Panc1 (cell line): ENCODE measurements at regions not wholly inside any gene's neighbourhood (a gene's known extent, or its start where the extent isn't known, plus 50 kb on each side); places are given as distances from the start of the nearest gene placed in this dataset.

Experiments
- ATAC-seq: fragments of 200-7000 bp; cut with Tn5 transposase; 2 replicates; pipeline ENCODE4 v1.9.1; 2020; ENCODE audit warnings: mild to moderate bottlenecking, moderate library complexity
- BruUV-seq: library from RNA; stranded (reverse); fragments of 400-500 nt; replicated peaks from 2 replicates; lab custom pipeline; 2021; lab: Mats Ljungman, UMichigan
- CTCF ChIA-PET: fragments of 300-600 bp; sonication (Branson Sonifier 250); formaldehyde crosslinking; loops from one replicate; lab custom pipeline; 2022; ENCODE audit warnings: antibody characterized with exemption; lab: Charles Lee
- POLR2A ChIA-PET: fragments of 300-600 bp; sonication (Branson Sonifier 250); formaldehyde crosslinking; loops from one replicate; lab custom pipeline; 2022; ENCODE audit warnings: antibody characterized with exemption; lab: Charles Lee
- DNase-seq: peaks from one replicate; pipeline ENCODE4 v3.0.0-alpha.2; 2010; ENCODE audit warnings: low read depth, low spot score
- H3K27ac ChIP-seq: 2 replicates; pipeline ENCODE4 v1.5.1; 2011; ENCODE audit warnings: mild to moderate bottlenecking, low read length, inconsistent platforms
- H3K27me3 ChIP-seq: fragments of 200-500 bp; sonication (Bioruptor generic); 2 replicates; pipeline ENCODE4 v1.6.0; 2014; ENCODE audit warnings: low read length, inconsistent platforms; ENCODE audit not compliant: control insufficient read depth, insufficient read depth
- H3K36me3 ChIP-seq: fragments of 200-500 bp; sonication (Bioruptor generic); 2 replicates; pipeline ENCODE4 v1.5.1; 2014; ENCODE audit warnings: inconsistent platforms, mild to moderate bottlenecking, low read length, moderate library complexity; ENCODE audit not compliant: control insufficient read depth, insufficient read depth
- H3K4me1 ChIP-seq: 2 replicates; pipeline ENCODE4 v1.5.1; 2011; ENCODE audit warnings: inconsistent platforms, mild to moderate bottlenecking, low read length, moderate library complexity; ENCODE audit not compliant: control insufficient read depth, insufficient read depth
- H3K4me3 ChIP-seq, 2 experiments: 2 replicates each; pipeline ENCODE4 v1.5.1; 2011 to 2012; ENCODE audit warnings: low read depth in 2 of 2, low read length in 2 of 2, mild to moderate bottlenecking in 2 of 2, inconsistent platforms in 1 of 2, moderate library complexity in 1 of 2
- H3K9me3 ChIP-seq: fragments of 200-500 bp; sonication (Bioruptor generic); 2 replicates; pipeline ENCODE4 v1.5.1; 2014; ENCODE audit warnings: low read depth, mild to moderate bottlenecking, inconsistent platforms, low read length, moderate library complexity; ENCODE audit not compliant: control insufficient read depth, insufficient read depth
- POLR2AphosphoS5 ChIP-seq: IDR thresholded peaks from 2 replicates; pipeline ENCODE4 v1.6.1; 2012; ENCODE audit warnings: mild to moderate bottlenecking, low read depth, low read length, moderate library complexity
- SIN3A ChIP-seq: IDR thresholded peaks from 2 replicates; pipeline ENCODE4 v1.6.1; 2012; ENCODE audit warnings: low read depth, mild to moderate bottlenecking, low read length, moderate library complexity, borderline replicate concordance; ENCODE audit not compliant: insufficient read depth
- TCF7L2 ChIP-seq: IDR thresholded peaks from 2 replicates; pipeline ENCODE4 v1.6.1; 2011; ENCODE audit warnings: mild to moderate bottlenecking, low read depth, low read length, inconsistent platforms
- in situ Hi-C: cut with HindIII; loops from 2 replicates; pipeline ENCODE4 v1.10.0; 2016; ENCODE audit warnings: low sequenced_read_pairs, low pct_unique_long_range_greater_than_20kb
- intact Hi-C: fragments of 100-400 bp; cut with micrococcal nuclease; formaldehyde crosslinking; loops from one replicate; pipeline ENCODE4 v1.10.0; 2022; ENCODE audit not compliant: unreplicated experiment
- TF ChIP-seq, protein P1 (sequence below), 2 experiments: IDR thresholded peaks; 2 replicates each; pipeline ENCODE4 v1.6.1; 2011 to 2012; ENCODE audit warnings: low read depth in 2 of 2, control low read depth in 1 of 2, low read length in 1 of 2, mild to moderate bottlenecking in 1 of 2, moderate library complexity in 1 of 2; ENCODE audit not compliant: insufficient read depth in 1 of 2
- TF ChIP-seq, protein P2 (sequence below): fragments of 450-650 bp; IDR thresholded peaks from 2 replicates; pipeline ENCODE4 v1.5.1; 2017; ENCODE audit warnings: mild to moderate bottlenecking

GRCh38 chr5:32851559-32852173 lies 140.5 kb downstream of the NPR3 start:
- H3K27ac ChIP-seq = no peak overlapping the region
- ATAC-seq (no peak), DNase-seq (no peak)
- in situ Hi-C loops = no loop called here
- no peaks in the 10 kb centered on the region for H3K9me3 ChIP-seq
- no peak overlapping the region for H3K4me3 ChIP-seq
- no peaks in the 10 kb centered on the region for H3K4me1 ChIP-seq
- no peak for TF ChIP-seq POLR2AphosphoS5
- TF ChIP-seq SIN3A = no peak
- TF ChIP-seq, protein P1, sequence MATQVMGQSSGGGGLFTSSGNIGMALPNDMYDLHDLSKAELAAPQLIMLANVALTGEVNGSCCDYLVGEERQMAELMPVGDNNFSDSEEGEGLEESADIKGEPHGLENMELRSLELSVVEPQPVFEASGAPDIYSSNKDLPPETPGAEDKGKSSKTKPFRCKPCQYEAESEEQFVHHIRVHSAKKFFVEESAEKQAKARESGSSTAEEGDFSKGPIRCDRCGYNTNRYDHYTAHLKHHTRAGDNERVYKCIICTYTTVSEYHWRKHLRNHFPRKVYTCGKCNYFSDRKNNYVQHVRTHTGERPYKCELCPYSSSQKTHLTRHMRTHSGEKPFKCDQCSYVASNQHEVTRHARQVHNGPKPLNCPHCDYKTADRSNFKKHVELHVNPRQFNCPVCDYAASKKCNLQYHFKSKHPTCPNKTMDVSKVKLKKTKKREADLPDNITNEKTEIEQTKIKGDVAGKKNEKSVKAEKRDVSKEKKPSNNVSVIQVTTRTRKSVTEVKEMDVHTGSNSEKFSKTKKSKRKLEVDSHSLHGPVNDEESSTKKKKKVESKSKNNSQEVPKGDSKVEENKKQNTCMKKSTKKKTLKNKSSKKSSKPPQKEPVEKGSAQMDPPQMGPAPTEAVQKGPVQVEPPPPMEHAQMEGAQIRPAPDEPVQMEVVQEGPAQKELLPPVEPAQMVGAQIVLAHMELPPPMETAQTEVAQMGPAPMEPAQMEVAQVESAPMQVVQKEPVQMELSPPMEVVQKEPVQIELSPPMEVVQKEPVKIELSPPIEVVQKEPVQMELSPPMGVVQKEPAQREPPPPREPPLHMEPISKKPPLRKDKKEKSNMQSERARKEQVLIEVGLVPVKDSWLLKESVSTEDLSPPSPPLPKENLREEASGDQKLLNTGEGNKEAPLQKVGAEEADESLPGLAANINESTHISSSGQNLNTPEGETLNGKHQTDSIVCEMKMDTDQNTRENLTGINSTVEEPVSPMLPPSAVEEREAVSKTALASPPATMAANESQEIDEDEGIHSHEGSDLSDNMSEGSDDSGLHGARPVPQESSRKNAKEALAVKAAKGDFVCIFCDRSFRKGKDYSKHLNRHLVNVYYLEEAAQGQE (IDR thresholded peaks at IDR 0.05; ENCODE audit: insufficient read depth in 1 of 2, low read depth in 2 of 2, low read length in 1 of 2) = no peak
- TF ChIP-seq TCF7L2 = no peak
- TF ChIP-seq, protein P2, sequence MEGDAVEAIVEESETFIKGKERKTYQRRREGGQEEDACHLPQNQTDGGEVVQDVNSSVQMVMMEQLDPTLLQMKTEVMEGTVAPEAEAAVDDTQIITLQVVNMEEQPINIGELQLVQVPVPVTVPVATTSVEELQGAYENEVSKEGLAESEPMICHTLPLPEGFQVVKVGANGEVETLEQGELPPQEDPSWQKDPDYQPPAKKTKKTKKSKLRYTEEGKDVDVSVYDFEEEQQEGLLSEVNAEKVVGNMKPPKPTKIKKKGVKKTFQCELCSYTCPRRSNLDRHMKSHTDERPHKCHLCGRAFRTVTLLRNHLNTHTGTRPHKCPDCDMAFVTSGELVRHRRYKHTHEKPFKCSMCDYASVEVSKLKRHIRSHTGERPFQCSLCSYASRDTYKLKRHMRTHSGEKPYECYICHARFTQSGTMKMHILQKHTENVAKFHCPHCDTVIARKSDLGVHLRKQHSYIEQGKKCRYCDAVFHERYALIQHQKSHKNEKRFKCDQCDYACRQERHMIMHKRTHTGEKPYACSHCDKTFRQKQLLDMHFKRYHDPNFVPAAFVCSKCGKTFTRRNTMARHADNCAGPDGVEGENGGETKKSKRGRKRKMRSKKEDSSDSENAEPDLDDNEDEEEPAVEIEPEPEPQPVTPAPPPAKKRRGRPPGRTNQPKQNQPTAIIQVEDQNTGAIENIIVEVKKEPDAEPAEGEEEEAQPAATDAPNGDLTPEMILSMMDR = no peak
- no TSS peak for BruUV-seq
- ChIA-PET CTCF (no interaction called here), POLR2A (no interaction called here)
- H3K27me3 ChIP-seq = no peaks in the 10 kb centered on the region
- intact Hi-C loops = no loop called here
- no peaks in the 10 kb centered on the region for H3K36me3 ChIP-seq

GRCh38 chr5:32852535-32852934 lies 141.4 kb downstream of the NPR3 start:
- CTCF ChIA-PET = no interaction called here
- H3K27ac ChIP-seq = no peak overlapping the region
- intact Hi-C loops (no loop called here), in situ Hi-C loops (no loop called here)
- DNase-seq = peak; percentile 20
- TF ChIP-seq POLR2AphosphoS5 = no peak
- no TSS peak for BruUV-seq
- no peak overlapping the region for H3K4me3 ChIP-seq
- ATAC-seq = no peak
- POLR2A ChIA-PET = no interaction called here
- H3K36me3 ChIP-seq = no peaks in the 10 kb centered on the region
- no peaks in the 10 kb centered on the region for H3K9me3 ChIP-seq
- H3K27me3 ChIP-seq = no peaks in the 10 kb centered on the region
- H3K4me1 ChIP-seq = no peaks in the 10 kb centered on the region

- POLR2A ChIA-PET = no interaction called here
- H3K27me3 ChIP-seq = no peaks in the 10 kb centered on the region
- intact Hi-C loops (no loop called here), in situ Hi-C loops (no loop called here)
- no peak overlapping the region for H3K27ac ChIP-seq
- H3K4me3 ChIP-seq = no peak overlapping the region
- no peaks in the 10 kb centered on the region for H3K4me1 ChIP-seq
- CTCF ChIA-PET = interaction anchor here (0.6 kb wide), 1 partner anchor 7 kb away, joined by 4 read pairs; no protein-coding TSS in a partner anchor
- ATAC-seq = no peak
- TF ChIP-seq TCF7L2 (no peak), POLR2AphosphoS5 (no peak), SIN3A (no peak)
- TF ChIP-seq, protein P2 = no peak
- TF ChIP-seq, protein P1 (IDR thresholded peaks at IDR 0.05; ENCODE audit: insufficient read depth in 1 of 2, low read depth in 2 of 2, low read length in 1 of 2) = no peak
- H3K9me3 ChIP-seq = no peaks in the 10 kb centered on the region
- no TSS peak for BruUV-seq
- DNase-seq = no peak
- H3K36me3 ChIP-seq = no peaks in the 10 kb centered on the region
Measured at GRCh38 chr5:32852976-32853375, 141.9 kb downstream of the NPR3 start.
